ENCODE measurements at regions not wholly inside any gene's neighbourhood (a gene's known extent, or its start where the extent isn't known, plus 50 kb on each side); places are given as distances from the start of the nearest gene placed in this dataset.
A peak's percentile ranks its signal among the peaks of the same experiment; 100 is the strongest.

- WGBS, 4 donors: 31 to 45% (median 36%) methylated on average over 7 of the region's 7 CpGs
- TF ChIP-seq POLR2A (IDR thresholded peaks at IDR 0.05): no peak
- TF ChIP-seq CTCF (IDR thresholded peaks at IDR 0.05): no peak
- H3K4me3 ChIP-seq: no peak overlapping the region
- H3K27me3 ChIP-seq: peaks cover 0 to 35% (median 4%) of the 10 kb centered on the region in 9 donors
- H3K4me1 ChIP-seq: peaks cover 0 to 20% (median 3%) of the 10 kb centered on the region in 12 donors
- no peaks in the 10 kb centered on the region for H3K9me3 ChIP-seq
- no peak overlapping the region for H3K27ac ChIP-seq
- intact Hi-C loops (cut with DNase I): loop anchor here in 1 of 10 donors (10.0 kb wide), 1 partner anchor 89 kb away; no protein-coding TSS in a partner anchor
- H3K36me3 ChIP-seq: no peaks in the 10 kb centered on the region
- peak in 1 of 4 donors; percentile 41 for ATAC-seq
- no peak for DNase-seq
Observed at GRCh38 chr4:26173619-26174018, 147.2 kb upstream of the RBPJ start.

GRCh38 chr4:26174027-26174426 is 146.8 kb upstream of the RBPJ start:
- TF ChIP-seq POLR2A (IDR thresholded peaks at IDR 0.05) (no peak), CTCF (IDR thresholded peaks at IDR 0.05) (no peak)
- H3K27ac ChIP-seq: no peak overlapping the region
- no peak overlapping the region for H3K4me3 ChIP-seq
- H3K4me1 ChIP-seq: peaks cover 0 to 23% (median 3%) of the 10 kb centered on the region in 12 donors
- DNase-seq: no peak
- H3K36me3 ChIP-seq: no peaks in the 10 kb centered on the region
- intact Hi-C loops (cut with DNase I): loop anchor here in 1 of 10 donors (10.0 kb wide), 1 partner anchor 89 kb away; no protein-coding TSS in a partner anchor
- no peaks in the 10 kb centered on the region for H3K9me3 ChIP-seq
- WGBS, 4 donors: 19 to 37% (median 25%) methylated on average over 9 of the region's 9 CpGs
- H3K27me3 ChIP-seq: peaks cover 0 to 35% (median 4%) of the 10 kb centered on the region in 9 donors
- peak in 2 of 4 donors; percentile 10 to 55 for ATAC-seq

- H3K36me3 ChIP-seq: no peaks in the 10 kb centered on the region
- H3K9me3 ChIP-seq: peaks cover 0 to under 1% (median 0%) of the 10 kb centered on the region in 12 donors
- ATAC-seq (peak in 1 of 4 donors; percentile 22), DNase-seq (no peak)
- H3K27me3 ChIP-seq: peaks cover 0 to 35% (median 4%) of the 10 kb centered on the region in 9 donors
- H3K27ac ChIP-seq: no peak overlapping the region
- H3K4me1 ChIP-seq: peaks cover 0 to 27% (median 3%) of the 10 kb centered on the region in 12 donors
- 65 to 73% (median 67%) methylated on average over 13 of the region's 13 CpGs for WGBS, 4 donors
- no peak overlapping the region for H3K4me3 ChIP-seq
- TF ChIP-seq CTCF (IDR thresholded peaks at IDR 0.05) (no peak), POLR2A (IDR thresholded peaks at IDR 0.05) (no peak)
- intact Hi-C loops (cut with DNase I): loop anchor here in 1 of 10 donors (10.0 kb wide), 1 partner anchor 90 kb away; no protein-coding TSS in a partner anchor
Observed at GRCh38 chr4:26175006-26175786, 145.6 kb upstream of the RBPJ start.

- no peak overlapping the region for H3K4me3 ChIP-seq
- peaks cover 0 to 32% (median 4%) of the 10 kb centered on the region in 9 donors for H3K27me3 ChIP-seq
- no peaks in the 10 kb centered on the region for H3K36me3 ChIP-seq
- whole genome bisulfite sequencing, 4 donors: 84 to 95% (median 88%) methylated on average over 4 of the region's 4 CpGs
- H3K9me3 ChIP-seq: peaks cover 0 to 3% (median 0%) of the 10 kb centered on the region in 12 donors
- H3K4me1 ChIP-seq: peaks cover 0 to 27% (median 3%) of the 10 kb centered on the region in 12 donors
- intact Hi-C loops (cut with DNase I): loop anchor here in 1 of 10 donors (10.0 kb wide), 1 partner anchor 91 kb away; no protein-coding TSS in a partner anchor
- DNase-seq (no peak), ATAC-seq (no peak)
- peak overlapping the region in 1 of 12 donors; percentile 41 for H3K27ac ChIP-seq
- TF ChIP-seq CTCF (IDR thresholded peaks at IDR 0.05) (no peak), POLR2A (IDR thresholded peaks at IDR 0.05) (no peak)
Observed at GRCh38 chr4:26175905-26176470, 144.8 kb upstream of the RBPJ start.

Data from heart left ventricle (tissue), 16 donors.